NCI-H446 (cell line): ENCODE measurements at regions not wholly inside any gene's neighbourhood (a gene's known extent, or its start where the extent isn't known, plus 50 kb on each side); places are given as distances from the start of the nearest gene placed in this dataset.

Experiments
- DNase-seq, 2 experiments: peaks; one replicate each; lab custom pipeline; 2025; lab: John Stamatoyannopoulos, UW

- no peak for DNase-seq
Measured at GRCh38 chr1:31127266-31127665, 61.7 kb upstream of the PUM1 start.

GRCh38 chr1:31122741-31123140, 57.2 kb upstream of the PUM1 start:
- no peak for DNase-seq

- peak in 1 of 2 experiments; percentile 3 for DNase-seq
Measured at GRCh38 chr1:31122101-31122735, 56.7 kb upstream of the PUM1 start.

GRCh38 chr1:31120783-31121180, 55.3 kb upstream of the PUM1 start:
- no peak for DNase-seq

GRCh38 chr1:31116022-31116421, 50.5 kb upstream of the PUM1 start:
- DNase-seq: no peak
